RWPE2 (cell line): ENCODE measurements at regions not wholly inside any gene's neighbourhood (a gene's known extent, or its start where the extent isn't known, plus 50 kb on each side); places are given as distances from the start of the nearest gene placed in this dataset.

Source experiments
- ATAC-seq: fragments of 200-7000 bp; cut with Tn5 transposase; 3 replicates; pipeline ENCODE4 v1.9.1; 2021; ENCODE audit warnings: low read depth
- DNase-seq: peaks from one replicate; pipeline ENCODE4 v3.0.0-alpha.2; 2020; ENCODE audit warnings: low spot score
- H3K27ac ChIP-seq: fragments of 450-650 bp; 2 replicates; pipeline ENCODE4 v1.5.1; 2017; ENCODE audit warnings: mild to moderate bottlenecking; ENCODE audit not compliant: poor library complexity, severe bottlenecking
- H3K27me3 ChIP-seq: fragments of 250-450 bp; sonication (Bioruptor Pico); 2 replicates; pipeline ENCODE4 v1.5.1; 2021; ENCODE audit warnings: mild to moderate bottlenecking, moderate library complexity; ENCODE audit not compliant: insufficient read depth, poor library complexity, severe bottlenecking
- H3K36me3 ChIP-seq: fragments of 250-450 bp; sonication (Bioruptor Pico); 2 replicates; pipeline ENCODE4 v1.5.1; 2020; ENCODE audit warnings: low read depth, mild to moderate bottlenecking, moderate library complexity
- H3K4me1 ChIP-seq: fragments of 250-450 bp; sonication (Bioruptor Pico); 2 replicates; pipeline ENCODE4 v1.5.1; 2021; ENCODE audit warnings: mild to moderate bottlenecking, moderate library complexity; ENCODE audit not compliant: insufficient read depth, poor library complexity, severe bottlenecking
- H3K4me3 ChIP-seq: fragments of 250-450 bp; sonication (Bioruptor Pico); 2 replicates; pipeline ENCODE4 v1.5.1; 2021; ENCODE audit warnings: mild to moderate bottlenecking, moderate library complexity; ENCODE audit not compliant: severe bottlenecking
- H3K9me3 ChIP-seq: fragments of 250-450 bp; sonication (Bioruptor Pico); 2 replicates; pipeline ENCODE4 v1.5.1; 2021; ENCODE audit warnings: mild to moderate bottlenecking, moderate library complexity; ENCODE audit not compliant: severe bottlenecking
- CTCF ChIP-seq: fragments of 450-650 bp; IDR thresholded peaks from one replicate; pipeline ENCODE4 v1.5.1; 2017; ENCODE audit warnings: mild to moderate bottlenecking, moderate library complexity; ENCODE audit not compliant: poor library complexity, severe bottlenecking

DNA sequence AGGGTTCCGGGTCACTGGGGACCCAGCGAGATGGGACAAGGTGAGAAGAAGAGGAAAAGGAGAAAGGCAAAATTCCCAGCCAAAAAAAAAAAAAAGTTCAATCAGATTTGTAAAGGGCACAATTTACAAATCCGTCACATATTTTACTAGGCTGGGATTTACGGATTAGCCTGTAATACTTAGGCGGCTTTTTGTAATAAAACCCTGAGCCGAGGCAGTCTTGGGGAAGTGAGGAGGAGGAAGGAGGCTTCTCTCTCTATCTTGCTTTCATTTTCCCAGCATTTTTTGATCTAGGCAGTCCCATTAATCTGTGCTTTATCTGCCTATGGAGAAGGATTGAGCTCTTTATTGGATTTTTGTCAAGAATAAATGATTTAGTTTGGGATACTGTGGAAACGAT is 130.6 kb upstream of the SDK2 start:
- H3K27me3 ChIP-seq = no peaks in the 10 kb centered on the region
- H3K4me3 ChIP-seq = no peak overlapping the region
- peaks cover 3% of the 10 kb centered on the region for H3K4me1 ChIP-seq
- no peaks in the 10 kb centered on the region for H3K36me3 ChIP-seq
- DNase-seq (no peak), ATAC-seq (no peak)
- TF ChIP-seq CTCF = no peak
- no peaks in the 10 kb centered on the region for H3K9me3 ChIP-seq
- no peak overlapping the region for H3K27ac ChIP-seq

- H3K27me3 ChIP-seq = no peaks in the 10 kb centered on the region
- peak; percentile 33; the same call in 2 of the 3 replicates for ATAC-seq
Observed at GRCh38 chr17:73776351-73777130, 132.3 kb upstream of the SDK2 start.

DNA sequence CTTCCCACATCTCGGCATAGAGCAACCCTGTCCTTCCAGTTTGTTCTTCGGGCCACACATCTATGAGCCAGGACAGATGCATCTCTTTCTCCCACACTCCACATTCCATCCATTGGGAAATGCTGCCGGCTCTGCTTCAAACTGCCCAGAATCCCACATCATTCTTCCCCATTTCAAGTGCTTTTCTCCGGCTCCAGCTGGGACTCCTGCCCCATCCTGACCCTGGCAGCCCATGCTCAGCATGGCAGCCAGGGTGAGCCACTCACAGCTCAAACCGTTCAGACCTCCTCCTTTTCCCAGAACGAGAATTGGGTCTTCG is 132.8 kb upstream of the SDK2 start:
- no peaks in the 10 kb centered on the region for H3K27me3 ChIP-seq
- no peak for ATAC-seq
- no peaks in the 10 kb centered on the region for H3K36me3 ChIP-seq
- no peak for DNase-seq
- H3K27ac ChIP-seq = no peak overlapping the region
- no peak overlapping the region for H3K4me3 ChIP-seq
- TF ChIP-seq CTCF = no peak
- no peaks in the 10 kb centered on the region for H3K9me3 ChIP-seq
- H3K4me1 ChIP-seq = no peaks in the 10 kb centered on the region

More at GRCh38 chr17:73776351-73777130, 132.3 kb upstream of the SDK2 start:
- Histone ChIP-seq H3K4me1 (no peaks in the 10 kb centered on the region), H3K36me3 (no peaks in the 10 kb centered on the region), H3K27ac (no peak overlapping the region), H3K4me3 (no peak overlapping the region), H3K9me3 (no peaks in the 10 kb centered on the region)
- DNase-seq = no peak
- no peak for TF ChIP-seq CTCF

DNA sequence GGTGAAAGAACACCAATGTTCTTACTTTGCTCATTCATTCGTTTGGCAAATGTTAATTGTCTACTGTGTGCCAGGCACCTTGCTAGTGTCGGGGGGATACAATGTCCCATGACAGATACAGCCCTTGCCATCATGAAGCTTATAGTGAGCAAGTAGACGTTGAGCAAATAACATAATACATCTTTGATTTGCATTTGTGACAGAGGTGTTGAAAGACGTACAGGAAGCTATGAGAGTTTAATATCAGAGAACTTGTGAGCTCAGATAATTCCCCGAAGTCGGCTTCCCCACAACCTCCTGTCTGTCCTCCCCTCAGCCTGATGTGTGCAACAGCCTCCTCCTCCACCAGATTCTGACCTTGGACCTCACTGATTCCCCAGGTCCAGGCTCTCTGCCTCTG is 138.0 kb upstream of the SDK2 start:
- Histone ChIP-seq H3K27me3 (no peaks in the 10 kb centered on the region), H3K4me3 (no peak overlapping the region), H3K4me1 (peaks cover 5% of the 10 kb centered on the region), H3K27ac (no peak overlapping the region), H3K9me3 (no peaks in the 10 kb centered on the region), H3K36me3 (no peaks in the 10 kb centered on the region)
- DNase-seq (no peak), ATAC-seq (no peak)
- no peak for TF ChIP-seq CTCF

DNA sequence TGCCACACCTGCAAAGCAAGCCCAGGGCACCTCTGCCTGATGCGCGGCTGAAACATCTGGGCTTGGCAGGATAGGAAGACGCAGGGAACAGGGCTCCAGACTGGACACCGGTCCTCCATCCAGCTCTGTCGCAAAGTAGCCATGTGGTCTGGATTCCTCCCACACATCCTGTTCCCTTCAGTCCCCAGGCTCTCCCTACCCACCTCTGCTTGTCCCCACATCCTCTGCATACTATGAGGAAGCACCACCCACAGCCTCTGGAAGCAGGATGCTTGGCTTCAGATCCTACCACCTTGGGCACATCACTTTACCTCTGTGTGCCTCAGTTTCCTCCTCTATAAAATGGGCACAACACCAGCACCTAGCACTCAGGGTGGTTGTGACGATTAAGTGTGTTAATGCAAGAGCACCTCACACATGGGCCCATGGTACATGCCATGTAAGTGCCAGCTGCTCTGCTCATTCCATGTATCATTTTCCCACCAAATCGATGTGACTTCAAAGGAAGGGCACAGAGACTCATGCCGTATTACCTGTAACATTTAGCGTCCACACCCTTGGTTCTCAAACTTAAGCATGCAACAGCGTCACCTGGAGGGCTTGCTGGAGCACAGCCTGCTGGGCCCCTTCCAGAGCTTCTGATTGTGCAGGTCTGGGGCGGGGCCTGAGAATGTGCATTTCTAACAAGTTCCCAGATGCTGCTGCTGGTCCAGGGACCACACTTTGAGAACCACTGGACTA is 138.6 kb upstream of the SDK2 start:
- H3K4me1 ChIP-seq = peaks cover 5% of the 10 kb centered on the region
- no peak overlapping the region for H3K4me3 ChIP-seq
- H3K9me3 ChIP-seq = no peaks in the 10 kb centered on the region
- ATAC-seq (no peak), DNase-seq (no peak)
- H3K27ac ChIP-seq = no peak overlapping the region
- no peaks in the 10 kb centered on the region for H3K27me3 ChIP-seq
- no peaks in the 10 kb centered on the region for H3K36me3 ChIP-seq
- no peak for TF ChIP-seq CTCF
